Upper lobe of left lung (tissue), 4 donors: ENCODE measurements at regions not wholly inside any gene's neighbourhood (a gene's known extent, or its start where the extent isn't known, plus 50 kb on each side); places are given as distances from the start of the nearest gene placed in this dataset.

ENCODE experiments used
- EP300 ChIP-seq, 4 donors: sonication (generic); formaldehyde crosslinking; IDR thresholded peaks; one replicate each; pipeline ENCODE4 v1.5.1; 2017; ENCODE audit warnings: antibody characterized with exemption in 4 of 4, control low read depth in 2 of 4
- POLR2A ChIP-seq, 4 donors: fragments of 450-650 bp; IDR thresholded peaks; one replicate each; pipeline ENCODE4 v1.5.1; 2016 to 2017; ENCODE audit warnings: antibody characterized with exemption in 4 of 4, mild to moderate bottlenecking in 2 of 4
- POLR2AphosphoS5 ChIP-seq, 2 donors: sonication (generic); formaldehyde crosslinking; IDR thresholded peaks; one replicate each; pipeline ENCODE4 v1.5.1; 2017; ENCODE audit warnings: antibody characterized with exemption in 2 of 2
- TF ChIP-seq, protein P1 (sequence below), 6 experiments: fragments of 450-650 bp in 4 of 6; fragments of 200-600 bp in 2 of 6; sonication (generic) in 2 of 6; IDR thresholded peaks; one replicate each; pipeline ENCODE4 v1.5.1; 2016 to 2019; ENCODE audit warnings: antibody characterized with exemption in 6 of 6

DNA sequence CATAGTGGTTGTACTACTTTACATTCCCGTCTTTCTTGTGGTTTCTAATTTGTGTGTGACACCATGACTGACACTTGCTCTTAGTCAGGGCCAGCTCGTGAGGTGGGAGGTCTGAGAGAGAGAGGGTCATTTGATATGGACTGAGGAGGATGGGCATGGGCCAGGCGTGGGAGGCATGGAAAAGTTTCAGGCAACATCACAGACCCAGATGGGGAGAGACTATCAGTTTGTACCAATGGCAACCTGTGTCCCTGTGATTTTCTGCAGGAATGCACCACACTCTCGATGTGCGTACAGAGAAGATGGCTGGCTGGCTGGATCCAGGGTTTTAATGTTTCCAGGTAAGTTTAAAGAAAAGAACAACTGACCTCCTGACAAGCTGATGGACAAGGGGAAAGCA is 273.6 kb downstream of the CYRIA start:
- TF ChIP-seq POLR2A (IDR thresholded peaks at IDR 0.05), result no peak
- TF ChIP-seq, protein P1, sequence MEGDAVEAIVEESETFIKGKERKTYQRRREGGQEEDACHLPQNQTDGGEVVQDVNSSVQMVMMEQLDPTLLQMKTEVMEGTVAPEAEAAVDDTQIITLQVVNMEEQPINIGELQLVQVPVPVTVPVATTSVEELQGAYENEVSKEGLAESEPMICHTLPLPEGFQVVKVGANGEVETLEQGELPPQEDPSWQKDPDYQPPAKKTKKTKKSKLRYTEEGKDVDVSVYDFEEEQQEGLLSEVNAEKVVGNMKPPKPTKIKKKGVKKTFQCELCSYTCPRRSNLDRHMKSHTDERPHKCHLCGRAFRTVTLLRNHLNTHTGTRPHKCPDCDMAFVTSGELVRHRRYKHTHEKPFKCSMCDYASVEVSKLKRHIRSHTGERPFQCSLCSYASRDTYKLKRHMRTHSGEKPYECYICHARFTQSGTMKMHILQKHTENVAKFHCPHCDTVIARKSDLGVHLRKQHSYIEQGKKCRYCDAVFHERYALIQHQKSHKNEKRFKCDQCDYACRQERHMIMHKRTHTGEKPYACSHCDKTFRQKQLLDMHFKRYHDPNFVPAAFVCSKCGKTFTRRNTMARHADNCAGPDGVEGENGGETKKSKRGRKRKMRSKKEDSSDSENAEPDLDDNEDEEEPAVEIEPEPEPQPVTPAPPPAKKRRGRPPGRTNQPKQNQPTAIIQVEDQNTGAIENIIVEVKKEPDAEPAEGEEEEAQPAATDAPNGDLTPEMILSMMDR (IDR thresholded peaks at IDR 0.05), result no peak
- TF ChIP-seq POLR2AphosphoS5 (IDR thresholded peaks at IDR 0.05), result no peak
- no peak for TF ChIP-seq EP300 (IDR thresholded peaks at IDR 0.05)
